ENCODE measurements at regions not wholly inside any gene's neighbourhood (a gene's known extent, or its start where the extent isn't known, plus 50 kb on each side); places are given as distances from the start of the nearest gene placed in this dataset.
"Not testable (repeated sequence)": the region's sequence is repeated elsewhere in the genome, so short reads cannot be mapped to it uniquely, and the experiment has no call there.

DNA sequence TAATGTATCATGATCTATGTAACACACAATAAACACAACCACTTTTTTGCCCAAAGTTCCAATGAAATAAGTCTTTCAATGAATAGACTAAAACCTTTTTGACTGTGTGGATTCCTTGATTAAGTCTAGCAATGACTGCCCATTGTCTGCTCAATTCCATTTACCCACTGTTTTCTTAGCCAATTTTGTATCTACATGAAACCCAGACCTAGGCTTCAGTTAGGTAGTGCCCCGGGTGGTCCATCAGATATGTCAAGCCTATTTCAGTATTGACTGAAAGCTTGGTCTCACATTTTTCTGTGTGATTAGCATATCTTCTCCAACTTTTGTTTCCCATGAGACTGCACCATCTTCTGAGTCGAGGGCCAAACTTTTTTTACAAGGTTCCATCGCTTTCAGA is 615.0 kb downstream of the C6orf118 start:
- no peak for DNase-seq (ENCODE audit: low spot score)

DNA sequence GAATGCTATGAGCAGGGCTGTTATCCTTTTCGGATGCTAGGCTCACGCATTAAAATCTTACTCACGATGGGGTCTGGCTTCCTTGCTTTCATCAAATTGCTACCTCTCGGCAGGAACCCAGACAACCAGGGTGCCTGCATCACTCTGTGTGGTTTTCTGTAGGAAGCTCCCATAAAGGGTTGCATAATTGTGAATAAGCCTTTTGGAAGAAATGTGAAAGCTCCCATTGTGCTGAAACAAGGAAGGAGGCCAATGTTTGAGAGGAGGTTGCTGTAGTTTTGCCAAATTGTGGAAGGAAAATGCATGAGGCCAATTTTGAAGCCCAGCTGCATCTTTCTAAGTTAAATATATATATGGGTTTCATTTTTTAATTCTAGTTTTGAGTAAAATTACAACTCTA is 615.5 kb downstream of the C6orf118 start:
- no peak for DNase-seq (ENCODE audit: low spot score)

DNA sequence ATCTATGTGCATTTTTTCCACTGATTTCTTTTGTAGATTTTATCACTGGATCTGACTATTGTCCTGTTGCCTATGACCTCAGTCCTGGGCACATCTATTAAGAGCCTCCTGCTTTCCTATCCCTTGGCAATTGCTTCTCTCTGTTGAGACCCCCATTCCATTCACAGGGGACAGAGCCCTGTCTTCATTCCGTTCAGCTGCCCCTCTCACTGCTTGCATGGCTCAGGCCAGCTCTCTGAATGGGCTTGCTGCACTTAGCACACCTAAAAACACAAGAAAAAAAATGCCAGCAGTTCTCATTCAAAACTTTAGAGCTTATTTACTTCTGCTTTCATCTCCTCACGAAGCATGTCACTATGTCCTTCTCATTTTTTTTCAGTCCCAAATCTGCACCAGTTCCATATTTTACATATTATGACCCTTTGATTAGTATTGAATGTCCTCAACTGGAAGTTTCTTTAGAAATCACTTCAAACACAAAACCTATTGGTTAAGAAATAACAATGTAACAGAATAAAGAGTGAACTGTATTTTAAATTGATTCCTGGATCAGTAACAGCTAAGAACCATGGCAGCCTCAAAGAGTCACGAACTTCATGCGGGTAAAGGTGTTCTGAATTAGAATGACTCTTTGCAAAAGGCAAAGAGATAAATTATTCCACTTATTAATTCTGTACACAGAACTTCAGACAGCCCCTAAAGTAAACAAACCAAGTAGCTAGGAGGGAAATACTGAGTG is 616.5 kb downstream of the C6orf118 start:
- no peak for DNase-seq (ENCODE audit: low spot score)

DNA sequence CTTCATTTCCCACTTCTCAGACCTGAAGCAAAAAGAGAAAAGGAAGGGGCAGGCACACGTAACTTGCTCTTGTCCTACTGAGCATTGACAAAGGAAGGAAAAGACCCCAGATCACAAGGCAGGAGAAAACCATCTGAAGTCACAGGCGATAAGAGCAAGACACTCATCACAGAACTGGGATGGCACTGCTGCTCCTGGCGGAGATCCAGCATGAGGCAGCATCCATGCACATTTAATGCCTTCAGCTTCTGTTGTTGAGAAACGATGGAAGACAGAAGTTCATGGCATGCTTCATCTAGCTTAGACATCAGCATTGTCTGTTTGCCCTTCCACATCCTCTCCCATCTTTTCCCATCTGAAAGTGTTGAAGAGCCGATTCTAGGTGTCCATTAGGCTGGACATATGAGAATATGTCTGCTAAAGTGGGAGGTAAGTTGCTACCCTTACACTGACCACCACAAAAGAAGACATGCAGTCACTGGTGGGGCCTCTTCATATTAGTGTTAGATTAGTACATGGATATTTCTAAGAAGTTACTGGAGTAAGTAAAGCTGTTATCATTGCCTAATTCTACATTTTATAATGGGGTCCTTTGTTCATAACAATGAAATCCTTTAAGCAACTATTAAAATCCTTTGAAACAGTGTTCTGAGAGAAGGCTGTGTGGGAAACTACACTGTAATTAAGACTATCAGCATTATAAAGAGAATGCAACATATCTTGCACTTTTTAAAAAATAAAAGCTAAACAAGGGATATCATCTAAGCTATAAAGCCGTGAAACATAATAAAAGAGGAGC is 618.5 kb downstream of the C6orf118 start:
- DNase-seq (ENCODE audit: low spot score) = no peak

DNA sequence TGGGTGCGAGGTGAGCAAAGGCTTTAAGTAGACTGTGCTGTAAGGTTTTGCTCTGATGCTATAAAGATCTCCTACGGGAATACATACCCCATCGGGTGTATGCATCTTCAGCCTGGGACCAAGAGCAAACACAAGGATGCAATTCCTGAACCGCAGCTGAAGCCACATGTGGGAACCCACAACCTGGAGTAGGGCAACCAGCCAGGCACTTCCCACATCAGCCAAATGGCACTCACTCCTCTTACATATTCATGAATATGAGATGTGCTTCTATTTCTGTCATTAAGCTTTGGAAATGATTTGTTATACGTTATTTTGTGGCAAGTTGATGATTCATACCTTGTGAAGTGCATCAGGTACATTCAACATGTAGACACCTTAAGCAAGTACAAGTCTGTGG is 619.2 kb downstream of the C6orf118 start:
- no peak for DNase-seq (ENCODE audit: low spot score)

DNA sequence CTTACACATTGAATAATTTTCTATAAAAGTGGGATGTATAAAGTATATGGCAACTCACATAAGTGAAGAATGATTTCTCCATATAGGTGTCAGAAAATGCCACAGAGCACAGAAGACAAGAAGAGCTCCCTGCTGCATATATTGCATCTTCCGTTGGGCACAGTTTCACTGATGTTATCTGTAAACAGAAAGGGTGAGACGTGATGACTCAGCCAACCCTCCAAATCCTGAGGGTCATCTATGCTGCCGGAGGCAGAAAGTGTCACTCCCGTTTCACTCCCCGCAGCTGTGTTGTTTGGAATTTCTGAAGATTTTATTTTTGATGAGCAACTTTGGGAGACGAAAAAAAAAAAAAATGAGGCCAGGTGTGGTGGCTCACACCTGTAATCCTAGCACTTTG is 644.1 kb downstream of the C6orf118 start:
- no peak for DNase-seq (ENCODE audit: low spot score)

DNA sequence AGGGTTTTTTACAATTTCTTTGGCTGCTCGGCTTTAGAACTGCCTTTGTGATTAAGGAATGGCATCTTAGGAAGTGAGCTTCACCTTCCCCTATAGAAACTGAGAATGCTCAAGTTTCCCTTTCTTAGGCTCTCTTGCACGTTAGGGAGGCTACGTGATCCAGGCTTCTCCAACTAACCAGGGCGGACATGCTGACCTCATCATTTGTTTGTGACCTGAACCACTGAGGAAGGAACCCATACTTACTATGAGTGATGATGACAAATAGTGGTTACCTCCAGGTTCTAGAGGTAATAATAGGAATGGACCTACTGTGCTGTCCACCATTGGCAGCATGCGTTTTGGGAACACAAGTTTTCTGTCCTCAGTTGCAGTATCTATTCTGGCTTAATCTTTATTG is 645.8 kb downstream of the C6orf118 start:
- no peak for DNase-seq (ENCODE audit: low spot score)

DNA sequence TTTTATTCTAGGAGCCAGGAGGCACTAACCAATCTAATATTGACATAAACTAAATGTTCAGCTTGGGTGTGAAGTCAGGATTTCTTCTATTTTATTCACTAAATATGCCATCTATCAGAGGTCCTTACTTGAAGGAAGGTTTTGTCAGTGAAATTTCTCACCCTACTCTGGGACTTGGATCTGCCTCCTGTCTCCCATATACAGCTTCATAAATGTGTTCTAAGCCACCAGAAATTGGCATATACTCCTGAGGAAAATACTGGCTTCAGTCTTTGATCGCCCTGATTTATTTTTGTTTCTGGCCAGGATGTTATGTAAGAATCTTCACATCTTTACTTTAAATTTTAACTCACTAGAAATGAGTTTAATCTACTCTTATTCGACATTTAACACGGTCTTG is 647.7 kb downstream of the C6orf118 start:
- no peak for DNase-seq (ENCODE audit: low spot score)

DNA sequence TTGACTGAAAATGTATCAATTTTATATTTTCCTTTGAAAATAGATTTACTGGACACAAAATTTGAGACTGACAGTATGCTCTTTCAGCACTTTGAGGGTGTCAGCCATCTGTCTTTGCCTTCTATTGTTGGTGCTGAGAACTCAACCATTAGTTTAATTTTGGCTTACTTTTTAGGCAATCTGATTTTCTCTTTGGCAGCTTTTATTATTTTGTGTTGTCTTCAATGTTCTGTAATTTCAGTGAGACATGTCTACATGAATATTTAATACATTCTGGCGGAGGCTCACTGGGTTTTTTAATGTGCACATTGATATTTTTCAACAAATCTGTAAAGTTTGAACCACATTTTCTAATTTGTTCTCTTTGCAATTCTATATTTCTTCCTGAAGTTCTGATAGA is 648.6 kb downstream of the C6orf118 start:
- DNase-seq (ENCODE audit: low spot score) = no peak

DNA sequence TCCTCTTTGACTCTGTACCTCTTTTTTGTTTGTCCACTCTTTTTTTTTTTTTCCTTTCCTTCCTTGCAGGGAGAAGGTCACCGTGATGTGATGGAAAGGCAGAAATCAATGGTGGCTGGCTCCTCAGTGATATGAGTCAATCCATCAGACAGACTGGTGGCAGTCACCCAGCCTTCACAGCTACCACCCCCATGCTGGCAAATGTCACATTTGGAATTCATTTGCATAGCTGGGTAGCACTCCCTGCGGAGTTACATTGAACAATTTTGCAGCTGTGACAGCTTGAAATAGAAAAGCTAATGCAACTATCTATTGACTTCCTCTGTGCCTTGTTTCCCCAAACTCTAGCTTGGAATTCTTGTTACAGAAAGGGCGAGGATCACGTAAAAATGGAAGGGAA is 668.4 kb downstream of the C6orf118 start:
- no peak for DNase-seq (ENCODE audit: low spot score)

DNA sequence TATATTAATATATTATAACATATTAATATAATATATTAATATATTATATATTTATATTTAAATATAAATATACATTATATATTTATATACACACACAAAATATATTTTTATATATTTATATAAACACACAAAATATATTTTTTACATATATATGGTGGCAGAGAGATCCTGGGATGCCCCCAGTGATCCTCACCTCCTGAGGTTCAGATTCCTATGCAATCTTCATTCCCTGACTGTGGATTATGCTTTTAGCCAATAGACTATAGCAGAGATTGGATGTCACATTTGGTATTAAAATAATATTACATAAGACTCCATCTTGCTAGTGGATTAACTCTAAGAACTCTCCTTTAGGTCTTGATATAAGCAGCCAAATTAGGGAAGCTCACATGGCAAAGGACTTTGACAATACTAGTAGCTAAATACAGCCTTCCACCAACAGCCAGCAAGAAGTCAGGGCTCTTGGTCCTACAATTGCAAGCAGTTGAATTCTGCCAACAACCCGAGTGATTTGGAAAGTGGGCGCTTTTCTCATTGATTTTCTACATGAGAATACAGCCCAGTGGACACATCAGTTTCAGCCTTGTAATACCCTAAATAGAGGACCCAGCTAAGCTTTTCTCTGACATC is 681.0 kb downstream of the C6orf118 start:
- DNase-seq (ENCODE audit: low spot score) = no peak

DNA sequence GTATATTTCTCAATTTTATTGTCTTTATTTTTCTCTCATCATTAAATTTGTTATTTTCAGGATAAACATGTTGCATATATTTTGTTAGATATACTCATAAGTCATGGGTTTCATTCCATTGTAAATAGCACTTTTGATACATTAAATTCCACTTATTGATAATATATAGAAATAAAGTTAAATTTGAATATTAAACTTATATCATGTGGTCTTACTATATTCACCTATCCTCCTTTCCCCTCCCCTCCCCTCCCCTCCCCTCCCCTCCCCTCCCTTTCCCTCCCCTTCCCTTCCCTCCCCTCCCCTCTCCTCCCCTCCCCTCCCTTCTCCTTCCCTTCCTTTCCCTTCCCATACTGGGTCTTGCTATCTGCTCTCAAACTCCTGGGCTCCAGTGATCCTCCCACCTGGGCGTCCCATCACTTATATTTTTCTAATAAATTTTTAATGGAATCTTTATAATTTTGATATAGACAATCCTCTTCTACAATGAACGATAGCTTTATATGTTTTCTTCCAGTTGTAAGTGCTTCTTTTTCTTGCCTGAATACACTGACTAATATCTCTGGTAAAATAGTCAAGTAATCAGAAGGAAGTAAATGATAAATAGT is 692.4 kb downstream of the C6orf118 start:
- DNase-seq (ENCODE audit: low spot score) = no peak

DNA sequence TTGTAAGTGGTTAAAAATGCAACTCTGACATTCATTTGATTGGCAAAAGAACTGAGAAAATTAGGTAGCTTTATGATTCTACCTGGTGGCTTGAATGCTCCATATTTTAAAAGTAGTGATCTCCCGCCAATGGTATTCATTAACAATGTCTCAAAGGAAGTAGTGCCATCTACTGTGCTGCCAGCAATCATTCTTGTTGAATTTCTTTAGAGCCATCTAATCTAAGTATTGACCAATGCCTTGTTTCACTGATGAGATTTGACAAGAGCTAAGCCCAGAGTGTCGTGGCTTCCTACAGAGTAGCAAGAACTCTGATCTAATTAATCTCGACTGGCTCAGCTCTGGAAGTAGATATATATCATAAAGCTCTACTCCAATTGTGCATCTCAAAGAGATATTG is 696.7 kb downstream of the C6orf118 start:
- no peak for DNase-seq (ENCODE audit: low spot score)

DNA sequence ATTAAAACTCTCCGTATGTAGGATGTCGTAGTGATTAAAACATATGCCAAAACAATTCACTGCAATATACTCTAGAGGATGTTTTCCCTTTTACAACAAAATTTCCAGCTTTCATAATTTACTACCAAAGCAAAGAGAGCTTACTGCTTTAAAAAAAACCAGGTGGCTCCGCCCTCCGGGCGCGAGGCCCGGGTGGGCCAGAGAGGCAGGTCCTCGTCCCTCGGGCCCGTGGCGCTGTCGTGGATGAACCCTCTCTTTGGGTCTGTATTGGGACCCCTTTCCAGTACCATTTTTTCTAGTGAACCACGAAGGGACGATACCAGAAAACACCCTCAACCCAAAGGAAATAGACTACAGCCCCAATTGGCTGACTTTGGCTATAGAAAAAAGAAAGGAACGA is 698.5 kb downstream of the C6orf118 start:
- not testable (repeated sequence) for DNase-seq (ENCODE audit: low spot score)

DNA sequence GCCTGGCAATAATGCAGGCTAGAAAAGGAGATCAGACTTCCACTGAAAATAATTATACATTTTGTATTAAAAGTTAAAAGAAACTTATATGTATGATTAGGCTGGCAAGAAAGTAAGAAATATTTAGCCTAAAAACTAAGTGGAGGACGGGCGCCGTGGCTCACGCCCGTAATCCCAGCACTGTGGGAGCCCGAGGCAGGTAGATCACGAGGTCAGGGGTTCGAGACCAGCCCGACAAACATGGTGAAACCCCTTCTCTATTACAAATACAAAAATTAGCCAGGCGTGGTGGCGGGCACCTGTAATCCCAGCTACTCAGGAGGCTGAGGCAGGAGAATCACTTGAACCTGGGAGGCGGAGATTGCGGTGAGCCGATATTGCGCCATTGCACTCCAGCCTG is 707.0 kb downstream of the C6orf118 start:
- not testable (repeated sequence) for DNase-seq (ENCODE audit: low spot score)

DNA sequence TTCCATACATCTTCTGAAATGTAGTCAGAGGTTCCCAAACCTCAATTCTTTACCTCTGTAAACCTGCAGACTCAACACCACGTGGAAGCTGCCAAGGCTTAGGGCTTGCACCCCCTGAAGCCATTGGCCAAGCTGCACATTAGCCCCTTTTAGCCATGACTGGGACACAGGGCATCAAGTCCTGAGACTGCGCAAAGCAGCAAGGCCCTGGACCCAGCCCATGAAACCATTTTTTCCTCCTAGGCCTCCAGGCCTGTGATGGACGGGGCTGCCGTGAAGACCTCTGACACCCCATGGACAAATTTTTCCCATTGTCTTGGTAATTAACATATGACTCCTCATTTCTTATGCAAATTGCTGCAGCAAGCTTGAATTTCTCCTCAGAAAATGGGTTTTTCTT is 727.8 kb downstream of the C6orf118 start:
- DNase-seq (ENCODE audit: low spot score) = no peak

DNA sequence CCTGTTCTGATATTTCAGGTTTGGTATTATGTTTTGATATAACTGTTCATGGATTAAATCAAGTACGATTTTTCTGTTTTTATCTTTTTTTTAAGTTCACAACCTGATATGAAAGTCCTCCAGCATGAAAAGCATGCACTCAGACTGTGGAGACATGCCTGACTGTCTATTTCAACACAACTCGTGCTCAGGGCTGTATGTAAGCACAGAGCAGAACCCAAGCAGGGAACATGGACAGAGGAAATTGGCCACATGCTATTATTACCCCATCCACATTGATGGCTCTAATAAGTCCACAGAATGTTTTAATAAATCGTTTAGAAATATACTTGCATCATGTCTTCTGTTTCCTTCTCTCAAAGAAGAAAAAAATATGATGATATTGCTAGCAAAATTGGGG is 730.4 kb downstream of the C6orf118 start:
- DNase-seq (ENCODE audit: low spot score) = no peak

DNA sequence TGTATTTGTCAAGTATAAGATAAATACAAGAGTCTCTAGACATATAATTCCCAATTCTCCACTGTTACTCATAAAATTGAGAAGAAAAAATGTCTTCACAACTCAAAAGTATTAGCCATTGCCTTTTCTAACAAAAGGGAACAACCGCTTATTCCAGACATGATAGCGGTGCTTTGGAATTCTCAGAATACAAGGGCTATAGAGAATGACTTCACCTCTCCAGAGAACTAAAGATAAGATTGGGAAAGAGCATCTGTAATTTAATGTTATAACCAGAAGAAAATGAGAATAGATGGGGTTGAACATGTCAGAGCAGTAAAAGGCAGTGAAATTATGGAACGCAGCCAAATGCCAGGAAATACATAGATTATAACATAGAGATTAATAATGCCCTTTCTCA is 730.8 kb downstream of the C6orf118 start:
- no peak for DNase-seq (ENCODE audit: low spot score)

DNA sequence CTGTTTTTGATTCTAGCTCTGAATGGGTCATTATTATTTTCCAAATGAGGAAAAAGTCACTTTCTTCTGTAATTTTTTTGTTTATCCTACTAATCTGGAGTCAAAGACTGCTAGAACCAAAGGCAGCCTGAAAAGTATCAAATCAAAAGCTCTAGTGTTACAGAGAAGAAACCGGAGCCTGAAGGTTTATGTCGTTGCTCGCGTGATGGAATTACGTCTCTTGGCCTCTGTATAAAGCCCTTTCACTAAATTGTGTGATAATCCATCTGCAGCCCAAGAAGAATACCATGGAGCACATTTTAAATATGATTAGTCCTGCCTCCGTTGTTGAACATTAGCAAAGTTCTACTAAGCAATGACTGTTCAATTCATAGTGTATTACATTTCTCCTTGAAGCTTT is 738.6 kb downstream of the C6orf118 start:
- no peak for DNase-seq (ENCODE audit: low spot score)

DNA sequence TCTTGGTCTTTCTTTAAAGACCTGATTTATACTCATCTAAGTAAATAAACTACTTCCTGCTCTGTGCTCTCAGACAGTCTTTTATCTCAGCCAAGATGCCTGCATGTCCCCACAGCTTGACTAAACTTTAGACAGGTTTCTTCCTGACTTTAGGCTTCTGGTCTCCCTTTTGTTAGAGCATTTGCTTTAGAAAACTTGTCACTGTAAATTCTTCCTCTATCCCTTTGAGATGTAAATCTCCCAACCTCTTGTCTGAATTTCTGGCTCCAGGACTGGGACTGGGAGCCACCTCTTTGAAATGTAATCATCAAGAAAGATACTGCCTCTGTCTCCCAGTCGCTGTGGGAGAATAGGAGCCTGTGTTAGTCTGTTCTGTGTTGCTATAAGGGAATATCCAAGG is 739.9 kb downstream of the C6orf118 start:
- no peak for DNase-seq (ENCODE audit: low spot score)

DNA sequence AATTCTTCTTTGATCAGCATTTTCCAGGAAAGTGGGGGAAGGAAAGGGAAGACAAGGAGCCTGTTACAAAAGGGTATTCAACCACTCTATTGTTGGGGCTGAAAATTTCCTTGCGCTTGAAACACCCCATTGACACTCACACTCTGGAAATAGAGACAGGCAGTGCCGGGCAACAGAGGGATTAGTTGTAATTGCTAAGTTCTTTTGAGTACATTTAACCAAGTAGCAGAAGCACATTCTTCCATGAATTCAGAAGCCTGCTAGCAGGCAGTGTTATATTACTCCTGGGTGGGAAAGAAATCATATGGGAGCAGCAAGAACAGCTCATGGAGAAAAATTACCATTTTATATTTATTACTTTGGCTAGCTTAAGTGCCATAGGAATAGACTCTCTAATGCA is 745.5 kb downstream of the C6orf118 start:
- no peak for DNase-seq (ENCODE audit: low spot score)

DNA sequence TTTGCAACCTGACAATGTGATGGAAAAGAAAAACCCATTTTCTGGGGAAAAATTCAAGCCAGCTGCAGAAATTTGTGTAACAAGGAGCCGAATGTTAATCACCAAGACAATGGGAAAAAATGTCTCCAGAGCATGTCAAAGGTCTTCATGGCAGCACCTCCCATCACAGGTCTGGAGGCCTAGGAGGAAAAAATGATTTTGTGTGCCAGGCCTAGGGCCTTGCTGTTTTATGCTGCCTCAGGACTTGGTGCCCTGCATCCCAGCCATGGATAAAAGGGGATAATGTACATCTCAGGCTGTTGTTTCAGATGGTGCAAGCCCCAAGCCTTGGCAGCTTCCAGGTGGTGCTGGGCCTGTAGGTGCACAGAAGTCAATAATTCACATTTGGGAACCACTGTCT is 747.7 kb downstream of the C6orf118 start:
- DNase-seq (ENCODE audit: low spot score) = no peak

Data from HuH-7.5 (cell line).